ENCODE measurements at regions not wholly inside any gene's neighbourhood (a gene's known extent, or its start where the extent isn't known, plus 50 kb on each side); places are given as distances from the start of the nearest gene placed in this dataset.

DNA sequence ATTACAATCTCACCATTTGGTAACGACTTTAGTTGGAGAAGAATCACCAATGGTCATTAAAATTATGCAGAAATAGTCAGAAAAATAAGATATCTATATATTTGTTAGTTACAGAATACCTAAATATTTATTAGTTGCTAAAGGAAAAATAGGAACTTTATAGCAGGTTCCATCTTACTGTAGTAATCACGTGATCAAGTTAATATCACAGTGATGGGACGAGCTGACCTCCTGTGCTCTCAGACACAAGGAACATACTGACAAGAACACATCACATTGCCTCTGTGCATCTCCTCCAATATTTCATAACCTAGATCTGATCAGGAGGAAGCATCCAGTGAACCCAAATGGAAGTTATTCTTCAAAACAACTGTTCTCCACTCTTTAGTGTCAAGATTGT lies 215.3 kb downstream of the GALR1 start:
- WGBS, 2 donors (ENCODE audit: low coverage in 1 of 2) = 73 to 77% methylated on average over 3 of the region's 3 CpGs
- H3K4me1 ChIP-seq = no peaks in the 10 kb centered on the region
- H3K4me3 ChIP-seq = no peak overlapping the region
- no peak overlapping the region for H3K27ac ChIP-seq
- in situ Hi-C loops (cut with MboI; ENCODE audit: low pct_ligation_motif_present in 1 of 4, low pct_unique_long_range_greater_than_20kb in 1 of 4, low sequenced_read_pairs in 3 of 4) = no loop called here
- H3K9me3 ChIP-seq = no peaks in the 10 kb centered on the region
- no peaks in the 10 kb centered on the region for H3K27me3 ChIP-seq
- intact Hi-C loops (cut with DNase I; ENCODE audit: low total_unique reads) = no loop called here
- TF ChIP-seq POLR2A (IDR thresholded peaks at IDR 0.05) (no peak), POLR2AphosphoS5 (IDR thresholded peaks at IDR 0.05) (no peak), EP300 (IDR thresholded peaks at IDR 0.05; ENCODE audit: low read depth) (no peak)
- TF ChIP-seq, protein P1, sequence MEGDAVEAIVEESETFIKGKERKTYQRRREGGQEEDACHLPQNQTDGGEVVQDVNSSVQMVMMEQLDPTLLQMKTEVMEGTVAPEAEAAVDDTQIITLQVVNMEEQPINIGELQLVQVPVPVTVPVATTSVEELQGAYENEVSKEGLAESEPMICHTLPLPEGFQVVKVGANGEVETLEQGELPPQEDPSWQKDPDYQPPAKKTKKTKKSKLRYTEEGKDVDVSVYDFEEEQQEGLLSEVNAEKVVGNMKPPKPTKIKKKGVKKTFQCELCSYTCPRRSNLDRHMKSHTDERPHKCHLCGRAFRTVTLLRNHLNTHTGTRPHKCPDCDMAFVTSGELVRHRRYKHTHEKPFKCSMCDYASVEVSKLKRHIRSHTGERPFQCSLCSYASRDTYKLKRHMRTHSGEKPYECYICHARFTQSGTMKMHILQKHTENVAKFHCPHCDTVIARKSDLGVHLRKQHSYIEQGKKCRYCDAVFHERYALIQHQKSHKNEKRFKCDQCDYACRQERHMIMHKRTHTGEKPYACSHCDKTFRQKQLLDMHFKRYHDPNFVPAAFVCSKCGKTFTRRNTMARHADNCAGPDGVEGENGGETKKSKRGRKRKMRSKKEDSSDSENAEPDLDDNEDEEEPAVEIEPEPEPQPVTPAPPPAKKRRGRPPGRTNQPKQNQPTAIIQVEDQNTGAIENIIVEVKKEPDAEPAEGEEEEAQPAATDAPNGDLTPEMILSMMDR (IDR thresholded peaks at IDR 0.05) = no peak
- no peak for DNase-seq
- no peaks in the 10 kb centered on the region for H3K36me3 ChIP-seq

DNA sequence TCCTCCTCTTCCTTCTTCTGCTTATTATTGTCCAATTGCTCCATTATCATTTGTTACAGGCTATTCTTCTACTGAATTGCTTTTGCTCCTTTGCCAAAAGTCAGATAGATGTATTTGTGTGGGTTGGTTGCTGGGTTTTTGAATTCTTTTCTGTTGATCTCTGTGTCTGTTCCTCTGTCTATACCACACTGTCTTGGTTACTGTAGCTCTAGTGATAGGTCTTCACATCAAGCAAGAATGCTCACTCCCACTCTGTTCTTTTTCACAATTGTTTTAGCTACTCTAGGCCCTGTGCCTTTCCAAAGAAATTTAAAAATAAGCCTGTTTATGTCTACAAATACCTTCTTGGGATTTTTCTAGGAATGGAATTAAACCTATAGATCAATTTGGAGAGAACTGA lies 217.2 kb downstream of the GALR1 start:
- Histone ChIP-seq H3K4me1 (no peaks in the 10 kb centered on the region), H3K27ac (no peak overlapping the region), H3K36me3 (no peaks in the 10 kb centered on the region), H3K9me3 (no peaks in the 10 kb centered on the region), H3K27me3 (no peaks in the 10 kb centered on the region), H3K4me3 (no peak overlapping the region)
- in situ Hi-C loops (cut with MboI; ENCODE audit: low pct_ligation_motif_present in 1 of 4, low pct_unique_long_range_greater_than_20kb in 1 of 4, low sequenced_read_pairs in 3 of 4) = no loop called here
- no peak for DNase-seq
- intact Hi-C loops (cut with DNase I; ENCODE audit: low total_unique reads) = no loop called here
- TF ChIP-seq, protein P1 (IDR thresholded peaks at IDR 0.05) = no peak
- TF ChIP-seq POLR2AphosphoS5 (IDR thresholded peaks at IDR 0.05) (no peak), POLR2A (IDR thresholded peaks at IDR 0.05) (no peak), EP300 (IDR thresholded peaks at IDR 0.05; ENCODE audit: low read depth) (no peak)

DNA sequence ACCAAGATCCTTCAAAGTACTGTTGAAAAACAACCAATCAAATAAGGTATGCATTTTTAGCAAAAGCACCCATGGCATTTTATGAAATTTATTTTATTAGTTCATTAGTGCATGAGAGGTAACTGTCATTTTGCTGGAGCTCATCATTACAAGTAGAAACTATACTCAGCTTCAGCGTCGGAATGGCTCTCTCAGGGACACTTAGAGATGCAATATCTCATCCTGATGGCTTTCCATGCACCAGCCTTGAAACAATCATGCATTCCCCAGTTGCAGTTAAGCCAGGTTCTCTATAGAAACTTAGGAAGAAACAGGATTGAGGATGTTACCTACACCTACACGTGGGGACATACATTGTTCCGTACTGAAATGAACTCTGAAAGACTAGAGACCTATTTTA lies 219.5 kb downstream of the GALR1 start:
- Histone ChIP-seq H3K27me3 (no peaks in the 10 kb centered on the region), H3K9me3 (no peaks in the 10 kb centered on the region), H3K4me3 (no peak overlapping the region), H3K27ac (no peak overlapping the region), H3K4me1 (no peaks in the 10 kb centered on the region), H3K36me3 (no peaks in the 10 kb centered on the region)
- no peak for DNase-seq
- intact Hi-C loops (cut with DNase I; ENCODE audit: low total_unique reads) (no loop called here), in situ Hi-C loops (cut with MboI; ENCODE audit: low pct_ligation_motif_present in 1 of 4, low pct_unique_long_range_greater_than_20kb in 1 of 4, low sequenced_read_pairs in 3 of 4) (no loop called here)
- no peak for TF ChIP-seq POLR2AphosphoS5 (IDR thresholded peaks at IDR 0.05)
- TF ChIP-seq EP300 (IDR thresholded peaks at IDR 0.05; ENCODE audit: low read depth) = no peak
- TF ChIP-seq POLR2A (IDR thresholded peaks at IDR 0.05) = no peak
- TF ChIP-seq, protein P1 (IDR thresholded peaks at IDR 0.05) = no peak
- 91% methylated on average over 4 of the region's 4 CpGs; no CpG with 5 or more reads in 1 of the 2 donors for WGBS, 2 donors (ENCODE audit: low coverage in 1 of 2)

DNA sequence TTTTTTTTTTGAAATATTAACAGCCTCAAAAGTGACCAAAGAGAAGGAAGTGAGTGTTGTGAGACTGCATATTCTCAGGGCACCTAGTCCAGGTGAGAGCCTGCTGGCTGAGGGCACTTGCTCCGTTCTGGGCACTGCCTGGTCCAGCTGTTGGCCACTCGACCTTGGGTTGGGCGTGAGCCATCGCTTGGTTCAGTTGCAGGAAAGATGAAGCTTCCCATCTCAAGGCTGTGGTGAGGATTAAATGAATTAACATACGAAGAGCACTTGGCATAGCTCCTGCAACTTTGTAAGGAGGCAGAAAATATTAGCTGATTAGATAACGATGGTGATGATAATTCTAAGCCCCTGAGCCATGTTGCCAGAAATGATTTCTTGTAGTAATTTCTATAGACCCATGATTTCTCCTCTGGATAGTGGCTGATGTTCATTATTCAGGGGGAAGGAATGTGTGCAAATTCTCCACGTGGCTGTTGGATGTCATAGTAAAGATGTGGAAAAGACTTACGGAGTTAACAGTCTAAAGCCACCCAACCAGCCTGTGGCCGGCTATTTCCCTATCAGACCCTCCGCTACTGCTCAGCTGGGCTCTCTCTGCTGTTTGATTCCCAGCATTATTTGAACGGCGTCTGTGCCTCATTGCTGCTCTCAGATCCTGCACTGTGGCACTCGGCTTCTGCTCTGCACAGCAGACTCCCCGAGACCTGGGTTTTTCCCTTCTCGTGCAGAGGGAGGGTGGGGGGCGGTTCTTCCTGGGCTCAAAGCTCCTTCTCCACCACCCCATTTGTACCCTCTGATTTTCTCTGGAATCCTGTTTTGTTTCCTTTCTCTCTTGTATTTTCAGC lies 221.1 kb downstream of the GALR1 start:
- Histone ChIP-seq H3K27ac (no peak overlapping the region), H3K36me3 (no peaks in the 10 kb centered on the region), H3K9me3 (no peaks in the 10 kb centered on the region), H3K27me3 (no peaks in the 10 kb centered on the region), H3K4me1 (no peaks in the 10 kb centered on the region), H3K4me3 (no peak overlapping the region)
- in situ Hi-C loops (cut with MboI; ENCODE audit: low pct_ligation_motif_present in 1 of 4, low pct_unique_long_range_greater_than_20kb in 1 of 4, low sequenced_read_pairs in 3 of 4) = no loop called here
- intact Hi-C loops (cut with DNase I; ENCODE audit: low total_unique reads) = no loop called here
- 71 to 78% methylated on average over 12 to 16 of the region's 16 CpGs for WGBS, 2 donors (ENCODE audit: low coverage in 1 of 2)
- no peak for DNase-seq
- TF ChIP-seq, protein P1 (IDR thresholded peaks at IDR 0.05) = no peak
- TF ChIP-seq EP300 (IDR thresholded peaks at IDR 0.05; ENCODE audit: low read depth) = no peak
- no peak for TF ChIP-seq POLR2A (IDR thresholded peaks at IDR 0.05)
- TF ChIP-seq POLR2AphosphoS5 (IDR thresholded peaks at IDR 0.05) = no peak
